ENCODE measurements at regions not wholly inside any gene's neighbourhood (a gene's known extent, or its start where the extent isn't known, plus 50 kb on each side); places are given as distances from the start of the nearest gene placed in this dataset.

- H3K27me3 ChIP-seq = no peaks in the 10 kb centered on the region
- no peaks in the 10 kb centered on the region for H3K36me3 ChIP-seq
- TF ChIP-seq EP300 (IDR thresholded peaks at IDR 0.05; ENCODE audit: low read depth) (no peak), POLR2A (IDR thresholded peaks at IDR 0.05) (no peak), CTCF (IDR thresholded peaks at IDR 0.05) (no peak), POLR2AphosphoS5 (IDR thresholded peaks at IDR 0.05) (no peak)
- in situ Hi-C loops (cut with MboI; ENCODE audit: low pct_ligation_motif_present in 1 of 4, low pct_unique_long_range_greater_than_20kb in 1 of 4, low sequenced_read_pairs in 3 of 4) (loop anchor here in 1 of 4 donors (25.0 kb wide), 1 partner anchor 274 kb away; no protein-coding TSS in a partner anchor), intact Hi-C loops (cut with DNase I; ENCODE audit: low total_unique reads) (no loop called here)
- H3K4me1 ChIP-seq = peaks cover 0 to 3% (median 0%) of the 10 kb centered on the region in 4 donors
- H3K4me3 ChIP-seq = no peak overlapping the region
- no peak overlapping the region for H3K27ac ChIP-seq
- no peak for DNase-seq
- H3K9me3 ChIP-seq = no peaks in the 10 kb centered on the region
- 79 to 86% methylated on average over 3 of the region's 3 CpGs for WGBS, 2 donors (ENCODE audit: low coverage in 1 of 2)
Measured at GRCh38 chr14:71411285-71411595, 504.0 kb downstream of the PCNX1 start.

- H3K27ac ChIP-seq = no peak overlapping the region
- WGBS, 2 donors (ENCODE audit: low coverage in 1 of 2) = 80 to 83% methylated on average over 1 to 3 of the region's 3 CpGs
- H3K4me3 ChIP-seq = no peak overlapping the region
- intact Hi-C loops (cut with DNase I; ENCODE audit: low total_unique reads) (no loop called here), in situ Hi-C loops (cut with MboI; ENCODE audit: low pct_ligation_motif_present in 1 of 4, low pct_unique_long_range_greater_than_20kb in 1 of 4, low sequenced_read_pairs in 3 of 4) (loop anchor here in 1 of 4 donors (25.0 kb wide), 1 partner anchor 274 kb away; no protein-coding TSS in a partner anchor)
- no peak for TF ChIP-seq POLR2AphosphoS5 (IDR thresholded peaks at IDR 0.05)
- TF ChIP-seq EP300 (IDR thresholded peaks at IDR 0.05; ENCODE audit: low read depth) = no peak
- no peak for TF ChIP-seq CTCF (IDR thresholded peaks at IDR 0.05)
- TF ChIP-seq POLR2A (IDR thresholded peaks at IDR 0.05) = no peak
- DNase-seq = no peak
- H3K9me3 ChIP-seq = no peaks in the 10 kb centered on the region
- no peaks in the 10 kb centered on the region for H3K36me3 ChIP-seq
- peaks cover 0 to 3% (median 0%) of the 10 kb centered on the region in 4 donors for H3K4me1 ChIP-seq
- H3K27me3 ChIP-seq = no peaks in the 10 kb centered on the region
Measured at GRCh38 chr14:71411738-71412137, 504.5 kb downstream of the PCNX1 start.

GRCh38 chr14:71414631-71415403, 507.6 kb downstream of the PCNX1 start:
- DNase-seq = no peak
- WGBS, 2 donors (ENCODE audit: low coverage in 1 of 2) = 94% methylated on average over 4 to 5 of the region's 5 CpGs
- H3K4me3 ChIP-seq = no peak overlapping the region
- TF ChIP-seq CTCF (IDR thresholded peaks at IDR 0.05) (no peak), POLR2A (IDR thresholded peaks at IDR 0.05) (no peak), EP300 (IDR thresholded peaks at IDR 0.05; ENCODE audit: low read depth) (no peak), POLR2AphosphoS5 (IDR thresholded peaks at IDR 0.05) (no peak)
- no peaks in the 10 kb centered on the region for H3K9me3 ChIP-seq
- H3K36me3 ChIP-seq = no peaks in the 10 kb centered on the region
- no peak overlapping the region for H3K27ac ChIP-seq
- peaks cover 0 to 3% (median 0%) of the 10 kb centered on the region in 4 donors for H3K4me1 ChIP-seq
- intact Hi-C loops (cut with DNase I; ENCODE audit: low total_unique reads) (no loop called here), in situ Hi-C loops (cut with MboI; ENCODE audit: low pct_ligation_motif_present in 1 of 4, low pct_unique_long_range_greater_than_20kb in 1 of 4, low sequenced_read_pairs in 3 of 4) (loop anchor here in 1 of 4 donors (25.0 kb wide), 1 partner anchor 278 kb away; no protein-coding TSS in a partner anchor)
- H3K27me3 ChIP-seq = no peaks in the 10 kb centered on the region

GRCh38 chr14:71415404-71415690, 508.1 kb downstream of the PCNX1 start:
- TF ChIP-seq CTCF (IDR thresholded peaks at IDR 0.05) (no peak), EP300 (IDR thresholded peaks at IDR 0.05; ENCODE audit: low read depth) (no peak), POLR2AphosphoS5 (IDR thresholded peaks at IDR 0.05) (no peak), POLR2A (IDR thresholded peaks at IDR 0.05) (no peak)
- H3K9me3 ChIP-seq = no peaks in the 10 kb centered on the region
- in situ Hi-C loops (cut with MboI; ENCODE audit: low pct_ligation_motif_present in 1 of 4, low pct_unique_long_range_greater_than_20kb in 1 of 4, low sequenced_read_pairs in 3 of 4) = loop anchor here in 1 of 4 donors (25.0 kb wide), 1 partner anchor 278 kb away; no protein-coding TSS in a partner anchor
- 59% methylated on average over 1 of the region's 1 CpG; no CpG with 5 or more reads in 1 of the 2 donors for WGBS, 2 donors (ENCODE audit: low coverage in 1 of 2)
- no peak overlapping the region for H3K4me3 ChIP-seq
- H3K27me3 ChIP-seq = no peaks in the 10 kb centered on the region
- no peak overlapping the region for H3K27ac ChIP-seq
- no peak for DNase-seq
- peaks cover 0 to 3% (median 0%) of the 10 kb centered on the region in 4 donors for H3K4me1 ChIP-seq
- intact Hi-C loops (cut with DNase I; ENCODE audit: low total_unique reads) = no loop called here
- H3K36me3 ChIP-seq = no peaks in the 10 kb centered on the region

Data from transverse colon (tissue), 4 donors.